Erythroblast (primary cell): ENCODE measurements at regions not wholly inside any gene's neighbourhood (a gene's known extent, or its start where the extent isn't known, plus 50 kb on each side); places are given as distances from the start of the nearest gene placed in this dataset.
"Not testable (repeated sequence)": the region's sequence is repeated elsewhere in the genome, so short reads cannot be mapped to it uniquely, and the experiment has no call there.

Source experiments
- GATA1 ChIP-seq: IDR thresholded peaks from 2 replicates; pipeline ENCODE4 v1.6.1; 2011; ENCODE audit warnings: low read depth, mild to moderate bottlenecking, control low read depth, low read length, moderate library complexity
- POLR2A ChIP-seq: IDR thresholded peaks from 2 replicates; pipeline ENCODE4 v1.6.1; 2011; ENCODE audit warnings: mild to moderate bottlenecking, low read length

- not testable (repeated sequence) for TF ChIP-seq POLR2A, GATA1
Observed at GRCh38 chr3:195668131-195668766, 52.5 kb upstream of the MUC20 start.
